Keratinocyte (primary cell): ENCODE measurements at regions not wholly inside any gene's neighbourhood (a gene's known extent, or its start where the extent isn't known, plus 50 kb on each side); places are given as distances from the start of the nearest gene placed in this dataset.

Experiments
- DNase-seq: peaks from one replicate; pipeline ENCODE4 v3.0.0-alpha.2; 2011; ENCODE audit warnings: low read depth, missing footprints, low spot score
- FAIRE-seq: peaks from 2 replicates; lab custom pipeline; 2011; peaks lifted over from hg19 to GRCh38; lab: Jason Lieb, UNC
- H2AFZ ChIP-seq: 2 replicates; pipeline ENCODE4 v1.6.0; 2012; ENCODE audit warnings: low read length, control low read depth, inconsistent platforms; ENCODE audit not compliant: control insufficient read depth
- H3K27ac ChIP-seq: 2 replicates; pipeline ENCODE4 v1.5.1; 2011; ENCODE audit warnings: low read length; ENCODE audit not compliant: control insufficient read depth, insufficient read depth
- H3K27me3 ChIP-seq: 3 replicates; pipeline ENCODE4 v1.6.0; 2011; ENCODE audit warnings: low read length; ENCODE audit not compliant: control insufficient read depth, insufficient read depth; ENCODE audit errors: extremely low read depth
- H3K36me3 ChIP-seq, 2 experiments: 2 replicates in 1 of 2; 3 replicates in 1 of 2; pipeline ENCODE4 v1.5.1; 2011; ENCODE audit warnings: low read length in 2 of 2, mild to moderate bottlenecking in 1 of 2; ENCODE audit not compliant: control insufficient read depth in 2 of 2, insufficient read depth in 2 of 2; ENCODE audit errors: extremely low read depth in 1 of 2
- H3K4me1 ChIP-seq: 3 replicates; pipeline ENCODE4 v1.5.1; 2011; ENCODE audit warnings: low read length; ENCODE audit not compliant: control insufficient read depth, insufficient read depth; ENCODE audit errors: extremely low read depth
- H3K4me2 ChIP-seq: 3 replicates; pipeline ENCODE4 v1.6.0; 2011; ENCODE audit warnings: low read depth, low read length; ENCODE audit not compliant: control insufficient read depth, insufficient read depth; ENCODE audit errors: extremely low read depth
- H3K4me3 ChIP-seq, 3 experiments: fragments of 200-600 bp in 1 of 3; sonication (generic) in 1 of 3; 2 replicates in 2 of 3; 3 replicates in 1 of 3; pipeline ENCODE4 v1.5.1; 2011 to 2016; ENCODE audit warnings: low read length in 3 of 3, mild to moderate bottlenecking in 3 of 3, control low read depth in 2 of 3, inconsistent platforms in 1 of 3, low read depth in 1 of 3, mixed read lengths in 1 of 3, mixed run types in 1 of 3, moderate library complexity in 1 of 3; ENCODE audit not compliant: control insufficient read depth in 2 of 3, insufficient read depth in 2 of 3; ENCODE audit errors: extremely low read depth in 1 of 3
- H3K79me2 ChIP-seq: 2 replicates; pipeline ENCODE4 v1.6.0; 2012; ENCODE audit warnings: low read length; ENCODE audit not compliant: control insufficient read depth, insufficient read depth
- H3K9ac ChIP-seq: 3 replicates; pipeline ENCODE4 v1.6.0; 2011; ENCODE audit warnings: low read length; ENCODE audit not compliant: control insufficient read depth, insufficient read depth; ENCODE audit errors: extremely low read depth
- H3K9me1 ChIP-seq: 3 replicates; pipeline ENCODE4 v1.6.0; 2011; ENCODE audit warnings: low read length; ENCODE audit not compliant: control insufficient read depth, insufficient read depth; ENCODE audit errors: extremely low read depth
- H3K9me3 ChIP-seq: 2 replicates; pipeline ENCODE4 v1.5.1; 2012; ENCODE audit warnings: low read depth, low read length; ENCODE audit not compliant: control insufficient read depth
- H4K20me1 ChIP-seq: 3 replicates; pipeline ENCODE4 v1.6.0; 2011; ENCODE audit warnings: low read length; ENCODE audit not compliant: control insufficient read depth, insufficient read depth; ENCODE audit errors: extremely low read depth
- EZH2 ChIP-seq: IDR thresholded peaks from one replicate; pipeline ENCODE4 v1.6.1; 2012; ENCODE audit warnings: inconsistent platforms, mild to moderate bottlenecking, low read length, moderate library complexity
- dilution Hi-C: fragments of 300-500 bp; cut with MboI; formaldehyde crosslinking; loops from one replicate; pipeline ENCODE4 v1.7.0; 2020; ENCODE audit warnings: low sequenced_read_pairs; ENCODE audit not compliant: extremely low pct_ligation_motif_present
- TF ChIP-seq, protein P1 (sequence below), 3 experiments: IDR thresholded peaks in 1 of 3; conservative IDR thresholded peaks in 1 of 3; optimal IDR thresholded peaks in 1 of 3; 2 replicates in 2 of 3; 3 replicates in 1 of 3; pipeline versions ENCODE3 to v1.5.1; 2011; ENCODE audit warnings: low read length in 3 of 3, mild to moderate bottlenecking in 3 of 3, moderate library complexity in 2 of 3, control low read depth in 1 of 3, inconsistent platforms in 1 of 3; ENCODE audit not compliant: insufficient read depth in 2 of 3; ENCODE audit errors: extremely low read depth in 1 of 3

- DNase-seq (no peak), FAIRE-seq (no peak)
- no peaks in the 10 kb centered on the region for H3K9me1 ChIP-seq
- H4K20me1 ChIP-seq, result no peaks in the 10 kb centered on the region
- no peaks in the 10 kb centered on the region for H3K36me3 ChIP-seq
- no peak overlapping the region for H3K9ac ChIP-seq
- H3K79me2 ChIP-seq, result no peaks in the 10 kb centered on the region
- H3K27ac ChIP-seq, result no peak overlapping the region
- no peaks in the 10 kb centered on the region for H3K9me3 ChIP-seq
- no peak for TF ChIP-seq EZH2
- TF ChIP-seq, protein P1, sequence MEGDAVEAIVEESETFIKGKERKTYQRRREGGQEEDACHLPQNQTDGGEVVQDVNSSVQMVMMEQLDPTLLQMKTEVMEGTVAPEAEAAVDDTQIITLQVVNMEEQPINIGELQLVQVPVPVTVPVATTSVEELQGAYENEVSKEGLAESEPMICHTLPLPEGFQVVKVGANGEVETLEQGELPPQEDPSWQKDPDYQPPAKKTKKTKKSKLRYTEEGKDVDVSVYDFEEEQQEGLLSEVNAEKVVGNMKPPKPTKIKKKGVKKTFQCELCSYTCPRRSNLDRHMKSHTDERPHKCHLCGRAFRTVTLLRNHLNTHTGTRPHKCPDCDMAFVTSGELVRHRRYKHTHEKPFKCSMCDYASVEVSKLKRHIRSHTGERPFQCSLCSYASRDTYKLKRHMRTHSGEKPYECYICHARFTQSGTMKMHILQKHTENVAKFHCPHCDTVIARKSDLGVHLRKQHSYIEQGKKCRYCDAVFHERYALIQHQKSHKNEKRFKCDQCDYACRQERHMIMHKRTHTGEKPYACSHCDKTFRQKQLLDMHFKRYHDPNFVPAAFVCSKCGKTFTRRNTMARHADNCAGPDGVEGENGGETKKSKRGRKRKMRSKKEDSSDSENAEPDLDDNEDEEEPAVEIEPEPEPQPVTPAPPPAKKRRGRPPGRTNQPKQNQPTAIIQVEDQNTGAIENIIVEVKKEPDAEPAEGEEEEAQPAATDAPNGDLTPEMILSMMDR (optimal IDR thresholded peaks at IDR 0.05 in 1 of 3, IDR thresholded peaks at IDR 0.05 in 1 of 3, conservative IDR thresholded peaks at IDR 0.05 in 1 of 3; ENCODE audit: extremely low read depth in 1 of 3, insufficient read depth in 2 of 3, low read length in 3 of 3), result no peak
- H3K4me2 ChIP-seq, result no peak overlapping the region
- no peaks in the 10 kb centered on the region for H3K27me3 ChIP-seq
- no peaks in the 10 kb centered on the region for H3K4me1 ChIP-seq
- no peak overlapping the region for H2AFZ ChIP-seq
- no peak overlapping the region for H3K4me3 ChIP-seq
- dilution Hi-C loops, result no loop called here
Observed at GRCh38 chr6:80622641-80623040, 516.2 kb downstream of the BCKDHB start.

DNA sequence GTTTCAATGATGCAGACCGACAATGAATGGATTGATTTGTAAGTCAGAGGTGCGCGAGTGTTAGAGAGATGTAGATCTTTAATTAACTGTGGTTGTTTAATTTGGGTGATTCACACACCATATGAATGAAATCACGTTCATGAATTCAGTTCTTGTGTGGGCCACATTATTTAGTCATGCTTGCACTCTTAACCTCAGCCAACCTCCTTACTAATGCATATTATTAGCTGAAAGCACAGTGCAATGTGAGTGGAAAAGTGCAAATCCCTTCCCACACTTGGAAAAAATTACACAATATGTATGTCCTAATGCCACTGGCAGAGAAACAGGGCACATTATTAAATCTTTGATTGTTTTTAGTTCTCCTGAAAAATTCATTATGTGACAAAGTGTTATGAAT is 512.5 kb downstream of the BCKDHB start:
- Histone ChIP-seq H3K27me3 (no peaks in the 10 kb centered on the region), H3K9me1 (no peaks in the 10 kb centered on the region), H4K20me1 (no peaks in the 10 kb centered on the region), H3K36me3 (no peaks in the 10 kb centered on the region), H3K27ac (no peak overlapping the region), H2AFZ (no peak overlapping the region), H3K4me2 (no peak overlapping the region), H3K4me3 (no peak overlapping the region), H3K9me3 (no peaks in the 10 kb centered on the region), H3K79me2 (no peaks in the 10 kb centered on the region), H3K4me1 (no peaks in the 10 kb centered on the region), H3K9ac (no peak overlapping the region)
- DNase-seq (no peak), FAIRE-seq (no peak)
- dilution Hi-C loops, result no loop called here
- TF ChIP-seq, protein P1 (optimal IDR thresholded peaks at IDR 0.05 in 1 of 3, IDR thresholded peaks at IDR 0.05 in 1 of 3, conservative IDR thresholded peaks at IDR 0.05 in 1 of 3; ENCODE audit: extremely low read depth in 1 of 3, insufficient read depth in 2 of 3, low read length in 3 of 3), result no peak
- no peak for TF ChIP-seq EZH2
